Right ventricle myocardium superior (tissue), 1 donor: ENCODE measurements at regions not wholly inside any gene's neighbourhood (a gene's known extent, or its start where the extent isn't known, plus 50 kb on each side); places are given as distances from the start of the nearest gene placed in this dataset.

Experiments
- ATAC-seq: fragments of 200-7000 bp; cut with Tn5 transposase; one replicate; pipeline ENCODE4 v1.9.1; 2020; ENCODE audit warnings: mild to moderate bottlenecking; ENCODE audit not compliant: poor library complexity
- DNase-seq: peaks from one replicate; pipeline ENCODE4 v3.0.0-alpha.2; 2020
- intact Hi-C: fragments of 100-400 bp; cut with DNase I; formaldehyde crosslinking; loops from one replicate; pipeline ENCODE4 v1.11.2; 2022
- donor health status: DM: no; HTN: yes; CAD: no; lungs with severe emphysema.

- intact Hi-C loops: no loop called here
- no peak for ATAC-seq
- no peak for DNase-seq
Measured at GRCh38 chr5:167485061-167485774, 806.2 kb upstream of the WWC1 start.

GRCh38 chr5:167488371-167488770, 803.1 kb upstream of the WWC1 start:
- DNase-seq (no peak), ATAC-seq (no peak)
- intact Hi-C loops: no loop called here

- intact Hi-C loops: no loop called here
- no peak for ATAC-seq
- DNase-seq: no peak
Measured at GRCh38 chr5:167489202-167489601, 802.2 kb upstream of the WWC1 start.

- no peak for DNase-seq
- no peak for ATAC-seq
- intact Hi-C loops: no loop called here
Measured at GRCh38 chr5:167503926-167504720, 787.3 kb upstream of the WWC1 start.

GRCh38 chr5:167507463-167508233, 783.8 kb upstream of the WWC1 start:
- ATAC-seq (no peak), DNase-seq (no peak)
- intact Hi-C loops: no loop called here

- ATAC-seq (no peak), DNase-seq (no peak)
- intact Hi-C loops: no loop called here
Measured at GRCh38 chr5:167509076-167509475, 782.4 kb upstream of the WWC1 start.

GRCh38 chr5:167511276-167511675, 780.2 kb upstream of the WWC1 start:
- intact Hi-C loops: no loop called here
- ATAC-seq (no peak), DNase-seq (no peak)

GRCh38 chr5:167512111-167512510, 779.3 kb upstream of the WWC1 start:
- intact Hi-C loops: no loop called here
- no peak for ATAC-seq
- DNase-seq: no peak

- intact Hi-C loops: no loop called here
- DNase-seq (no peak), ATAC-seq (no peak)
Measured at GRCh38 chr5:167513381-167513780, 778.1 kb upstream of the WWC1 start.

GRCh38 chr5:167514461-167514860, 777.0 kb upstream of the WWC1 start:
- DNase-seq (no peak), ATAC-seq (no peak)
- intact Hi-C loops: no loop called here

GRCh38 chr5:167525004-167525403, 766.4 kb upstream of the WWC1 start:
- DNase-seq (no peak), ATAC-seq (no peak)
- intact Hi-C loops: no loop called here

GRCh38 chr5:167528651-167529050, 762.8 kb upstream of the WWC1 start:
- DNase-seq (no peak), ATAC-seq (no peak)
- intact Hi-C loops: no loop called here

GRCh38 chr5:167530548-167530947, 760.9 kb upstream of the WWC1 start:
- ATAC-seq: no peak

GRCh38 chr5:167533814-167534795, 757.3 kb upstream of the WWC1 start:
- DNase-seq: no peak

More at GRCh38 chr5:167530548-167530947, 760.9 kb upstream of the WWC1 start:
- intact Hi-C loops: no loop called here
- no peak for DNase-seq

GRCh38 chr5:167539747-167540146, 751.7 kb upstream of the WWC1 start:
- no peak for ATAC-seq
- no peak for DNase-seq
- intact Hi-C loops: no loop called here

More at GRCh38 chr5:167533814-167534795, 757.3 kb upstream of the WWC1 start:
- no peak for ATAC-seq
- intact Hi-C loops: no loop called here

- DNase-seq (no peak), ATAC-seq (no peak)
- intact Hi-C loops: no loop called here
Measured at GRCh38 chr5:167546270-167546669, 745.2 kb upstream of the WWC1 start.

- DNase-seq (no peak), ATAC-seq (no peak)
- intact Hi-C loops: no loop called here
Measured at GRCh38 chr5:167552356-167552755, 739.1 kb upstream of the WWC1 start.

- DNase-seq: no peak
- intact Hi-C loops: no loop called here
- no peak for ATAC-seq
Measured at GRCh38 chr5:167553511-167553910, 737.9 kb upstream of the WWC1 start.
